ENCODE measurements at regions not wholly inside any gene's neighbourhood (a gene's known extent, or its start where the extent isn't known, plus 50 kb on each side); places are given as distances from the start of the nearest gene placed in this dataset.
"Not testable (repeated sequence)": the region's sequence is repeated elsewhere in the genome, so short reads cannot be mapped to it uniquely, and the experiment has no call there.

DNA sequence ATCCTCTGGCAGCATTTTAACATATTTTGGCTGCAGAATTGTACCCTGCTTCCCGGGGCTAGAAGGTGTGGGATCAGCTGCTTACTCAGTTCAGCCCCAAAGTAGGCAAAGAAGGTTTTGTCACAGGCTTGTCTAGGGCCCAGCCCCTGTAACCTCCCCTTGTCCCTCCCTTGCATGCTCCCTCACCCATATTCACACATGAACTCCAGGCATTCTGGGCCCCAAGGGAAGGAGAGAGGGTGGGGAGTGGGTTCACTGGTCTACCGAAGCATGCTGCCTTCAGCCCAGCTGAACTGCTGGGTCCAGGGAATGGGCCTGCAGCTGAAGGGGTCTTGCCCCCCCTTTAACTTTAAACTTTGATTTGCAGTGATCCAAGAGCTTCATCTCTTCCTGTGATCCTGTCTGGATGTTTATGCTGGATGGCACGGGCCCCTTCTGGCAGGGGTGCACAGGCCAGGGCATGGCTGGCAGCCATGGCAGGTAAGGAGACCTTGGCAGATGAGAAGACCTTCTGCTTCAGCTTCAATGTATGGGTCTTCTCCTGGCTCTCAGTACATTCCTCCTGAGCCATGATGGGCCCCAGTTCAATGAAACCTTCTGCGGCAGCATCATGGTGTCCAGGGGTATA, 513.6 kb upstream of the WSB1 start:
- TF ChIP-seq, protein P1, sequence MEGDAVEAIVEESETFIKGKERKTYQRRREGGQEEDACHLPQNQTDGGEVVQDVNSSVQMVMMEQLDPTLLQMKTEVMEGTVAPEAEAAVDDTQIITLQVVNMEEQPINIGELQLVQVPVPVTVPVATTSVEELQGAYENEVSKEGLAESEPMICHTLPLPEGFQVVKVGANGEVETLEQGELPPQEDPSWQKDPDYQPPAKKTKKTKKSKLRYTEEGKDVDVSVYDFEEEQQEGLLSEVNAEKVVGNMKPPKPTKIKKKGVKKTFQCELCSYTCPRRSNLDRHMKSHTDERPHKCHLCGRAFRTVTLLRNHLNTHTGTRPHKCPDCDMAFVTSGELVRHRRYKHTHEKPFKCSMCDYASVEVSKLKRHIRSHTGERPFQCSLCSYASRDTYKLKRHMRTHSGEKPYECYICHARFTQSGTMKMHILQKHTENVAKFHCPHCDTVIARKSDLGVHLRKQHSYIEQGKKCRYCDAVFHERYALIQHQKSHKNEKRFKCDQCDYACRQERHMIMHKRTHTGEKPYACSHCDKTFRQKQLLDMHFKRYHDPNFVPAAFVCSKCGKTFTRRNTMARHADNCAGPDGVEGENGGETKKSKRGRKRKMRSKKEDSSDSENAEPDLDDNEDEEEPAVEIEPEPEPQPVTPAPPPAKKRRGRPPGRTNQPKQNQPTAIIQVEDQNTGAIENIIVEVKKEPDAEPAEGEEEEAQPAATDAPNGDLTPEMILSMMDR (IDR thresholded peaks at IDR 0.05; ENCODE audit: poor library complexity): not testable (repeated sequence)
- not testable (repeated sequence) for TF ChIP-seq EZH2phosphoT487 (IDR thresholded peaks at IDR 0.05; ENCODE audit: low read depth, severe bottlenecking, unreplicated experiment)

Data from hepatocyte (in vitro differentiated cells).